WTC11 (cell line): ENCODE measurements at regions not wholly inside any gene's neighbourhood (a gene's known extent, or its start where the extent isn't known, plus 50 kb on each side); places are given as distances from the start of the nearest gene placed in this dataset.

Source experiments
- ESRRA ChIP-seq: sonication (generic); formaldehyde crosslinking; IDR thresholded peaks from 2 replicates; pipeline ENCODE4 v1.8.1; 2022; ENCODE audit warnings: mild to moderate bottlenecking, missing genetic modification reagents, borderline replicate concordance
- FOXJ3 ChIP-seq: sonication (generic); formaldehyde crosslinking; IDR thresholded peaks from 2 replicates; pipeline ENCODE4 v1.9.0; 2021; ENCODE audit warnings: missing genetic modification reagents, mild to moderate bottlenecking, borderline replicate concordance
- GABPB1 ChIP-seq: sonication (generic); formaldehyde crosslinking; IDR thresholded peaks from 2 replicates; pipeline ENCODE4 v1.8.1; 2023; ENCODE audit warnings: mild to moderate bottlenecking, missing genetic modification reagents
- NFATC4 ChIP-seq: fragments of 250-450 bp; sonication (Bioruptor Pico); IDR thresholded peaks from 2 replicates; pipeline ENCODE4 v1.9.0; 2021; ENCODE audit warnings: mild to moderate bottlenecking
- TEAD4 ChIP-seq: sonication (generic); formaldehyde crosslinking; IDR thresholded peaks from 2 replicates; pipeline ENCODE4 v1.8.0; 2022; ENCODE audit warnings: mild to moderate bottlenecking, missing genetic modification reagents
- TP53 ChIP-seq: sonication (generic); formaldehyde crosslinking; IDR thresholded peaks from 2 replicates; pipeline ENCODE4 v1.8.1; 2023; ENCODE audit warnings: mild to moderate bottlenecking, missing genetic modification reagents
- ZNF232 ChIP-seq: sonication (generic); formaldehyde crosslinking; IDR thresholded peaks from 2 replicates; pipeline ENCODE4 v1.8.0; 2022; ENCODE audit warnings: mild to moderate bottlenecking, missing genetic modification reagents
- TF ChIP-seq, protein P1 (sequence below): sonication (generic); formaldehyde crosslinking; IDR thresholded peaks from 2 replicates; pipeline ENCODE4 v1.8.1; 2022; ENCODE audit warnings: missing genetic modification reagents, borderline replicate concordance
- TF ChIP-seq, protein P2 (sequence below): sonication (generic); formaldehyde crosslinking; IDR thresholded peaks from 2 replicates; pipeline ENCODE4 v1.8.1; 2023; ENCODE audit warnings: mild to moderate bottlenecking, missing genetic modification reagents, moderate library complexity
- TF ChIP-seq, protein P3 (sequence below): sonication (generic); formaldehyde crosslinking; IDR thresholded peaks from 2 replicates; pipeline ENCODE4 v1.8.1; 2023; ENCODE audit warnings: mild to moderate bottlenecking, missing genetic modification reagents
- TF ChIP-seq, protein P4 (sequence below): fragments of 200-600 bp; IDR thresholded peaks from 2 replicates; pipeline ENCODE4 v1.8.0; 2022; ENCODE audit warnings: antibody characterized with exemption

DNA sequence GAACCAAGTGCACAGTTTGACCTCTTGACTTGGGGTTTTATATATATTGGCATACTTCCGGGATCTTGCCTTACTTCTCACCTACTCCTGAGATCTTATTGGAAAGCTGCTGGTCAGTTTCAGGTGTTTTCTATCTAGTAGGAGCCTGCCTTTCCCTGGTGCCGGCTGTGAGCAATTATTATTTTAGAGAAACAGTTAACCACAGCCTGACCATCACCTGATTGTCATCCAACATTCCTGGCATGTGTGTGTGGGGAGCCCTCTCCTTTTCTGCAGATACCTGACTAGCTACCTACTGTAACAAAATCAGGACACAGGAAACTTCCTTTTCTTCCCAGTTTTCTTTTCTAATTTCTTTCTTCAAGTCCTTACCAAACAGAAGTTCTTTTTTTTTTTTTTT, 220.4 kb downstream of the ATP23 start:
- TF ChIP-seq, protein P1, sequence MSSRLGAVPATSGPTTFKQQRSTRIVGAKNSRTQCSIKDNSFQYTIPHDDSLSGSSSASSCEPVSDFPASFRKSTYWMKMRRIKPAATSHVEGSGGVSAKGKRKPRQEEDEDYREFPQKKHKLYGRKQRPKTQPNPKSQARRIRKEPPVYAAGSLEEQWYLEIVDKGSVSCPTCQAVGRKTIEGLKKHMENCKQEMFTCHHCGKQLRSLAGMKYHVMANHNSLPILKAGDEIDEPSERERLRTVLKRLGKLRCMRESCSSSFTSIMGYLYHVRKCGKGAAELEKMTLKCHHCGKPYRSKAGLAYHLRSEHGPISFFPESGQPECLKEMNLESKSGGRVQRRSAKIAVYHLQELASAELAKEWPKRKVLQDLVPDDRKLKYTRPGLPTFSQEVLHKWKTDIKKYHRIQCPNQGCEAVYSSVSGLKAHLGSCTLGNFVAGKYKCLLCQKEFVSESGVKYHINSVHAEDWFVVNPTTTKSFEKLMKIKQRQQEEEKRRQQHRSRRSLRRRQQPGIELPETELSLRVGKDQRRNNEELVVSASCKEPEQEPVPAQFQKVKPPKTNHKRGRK (CRISPR knock-in tag), result no peak
- TF ChIP-seq TP53, result no peak
- TF ChIP-seq NFATC4 (CRISPR knock-in tag), result no peak
- no peak for TF ChIP-seq ESRRA
- TF ChIP-seq, protein P2, sequence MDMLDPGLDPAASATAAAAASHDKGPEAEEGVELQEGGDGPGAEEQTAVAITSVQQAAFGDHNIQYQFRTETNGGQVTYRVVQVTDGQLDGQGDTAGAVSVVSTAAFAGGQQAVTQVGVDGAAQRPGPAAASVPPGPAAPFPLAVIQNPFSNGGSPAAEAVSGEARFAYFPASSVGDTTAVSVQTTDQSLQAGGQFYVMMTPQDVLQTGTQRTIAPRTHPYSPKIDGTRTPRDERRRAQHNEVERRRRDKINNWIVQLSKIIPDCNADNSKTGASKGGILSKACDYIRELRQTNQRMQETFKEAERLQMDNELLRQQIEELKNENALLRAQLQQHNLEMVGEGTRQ (CRISPR knock-in tag), result no peak
- TF ChIP-seq, protein P3, sequence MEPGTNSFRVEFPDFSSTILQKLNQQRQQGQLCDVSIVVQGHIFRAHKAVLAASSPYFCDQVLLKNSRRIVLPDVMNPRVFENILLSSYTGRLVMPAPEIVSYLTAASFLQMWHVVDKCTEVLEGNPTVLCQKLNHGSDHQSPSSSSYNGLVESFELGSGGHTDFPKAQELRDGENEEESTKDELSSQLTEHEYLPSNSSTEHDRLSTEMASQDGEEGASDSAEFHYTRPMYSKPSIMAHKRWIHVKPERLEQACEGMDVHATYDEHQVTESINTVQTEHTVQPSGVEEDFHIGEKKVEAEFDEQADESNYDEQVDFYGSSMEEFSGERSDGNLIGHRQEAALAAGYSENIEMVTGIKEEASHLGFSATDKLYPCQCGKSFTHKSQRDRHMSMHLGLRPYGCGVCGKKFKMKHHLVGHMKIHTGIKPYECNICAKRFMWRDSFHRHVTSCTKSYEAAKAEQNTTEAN (CRISPR knock-in tag), result no peak
- TF ChIP-seq, protein P4, sequence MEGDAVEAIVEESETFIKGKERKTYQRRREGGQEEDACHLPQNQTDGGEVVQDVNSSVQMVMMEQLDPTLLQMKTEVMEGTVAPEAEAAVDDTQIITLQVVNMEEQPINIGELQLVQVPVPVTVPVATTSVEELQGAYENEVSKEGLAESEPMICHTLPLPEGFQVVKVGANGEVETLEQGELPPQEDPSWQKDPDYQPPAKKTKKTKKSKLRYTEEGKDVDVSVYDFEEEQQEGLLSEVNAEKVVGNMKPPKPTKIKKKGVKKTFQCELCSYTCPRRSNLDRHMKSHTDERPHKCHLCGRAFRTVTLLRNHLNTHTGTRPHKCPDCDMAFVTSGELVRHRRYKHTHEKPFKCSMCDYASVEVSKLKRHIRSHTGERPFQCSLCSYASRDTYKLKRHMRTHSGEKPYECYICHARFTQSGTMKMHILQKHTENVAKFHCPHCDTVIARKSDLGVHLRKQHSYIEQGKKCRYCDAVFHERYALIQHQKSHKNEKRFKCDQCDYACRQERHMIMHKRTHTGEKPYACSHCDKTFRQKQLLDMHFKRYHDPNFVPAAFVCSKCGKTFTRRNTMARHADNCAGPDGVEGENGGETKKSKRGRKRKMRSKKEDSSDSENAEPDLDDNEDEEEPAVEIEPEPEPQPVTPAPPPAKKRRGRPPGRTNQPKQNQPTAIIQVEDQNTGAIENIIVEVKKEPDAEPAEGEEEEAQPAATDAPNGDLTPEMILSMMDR, result no peak
- TF ChIP-seq FOXJ3, result no peak
- no peak for TF ChIP-seq GABPB1
- no peak for TF ChIP-seq ZNF232 (CRISPR knock-in tag)
- TF ChIP-seq TEAD4 (CRISPR knock-in tag), result no peak
